DND-41 (cell line): ENCODE measurements at regions not wholly inside any gene's neighbourhood (a gene's known extent, or its start where the extent isn't known, plus 50 kb on each side); places are given as distances from the start of the nearest gene placed in this dataset.

Experiments used
- ATAC-seq: fragments of 200-7000 bp; cut with Tn5 transposase; 3 replicates; pipeline ENCODE4 v1.9.1; 2021; ENCODE audit warnings: low read depth; ENCODE audit not compliant: insufficient read depth
- DNase-seq: peaks from one replicate; pipeline ENCODE4 v3.0.0-alpha.2; 2020
- H2AFZ ChIP-seq: 2 replicates; pipeline ENCODE4 v1.6.0; 2012; ENCODE audit warnings: low read depth, low read length
- H3K27ac ChIP-seq: 2 replicates; pipeline ENCODE4 v1.5.1; 2012; ENCODE audit warnings: low read length, inconsistent platforms
- H3K27me3 ChIP-seq: fragments of 200-600 bp; sonication (generic); 2 replicates; pipeline ENCODE4 v1.6.0; 2012; ENCODE audit warnings: low read length, mild to moderate bottlenecking, inconsistent platforms; ENCODE audit not compliant: insufficient read depth, poor library complexity
- H3K36me3 ChIP-seq: 2 replicates; pipeline ENCODE4 v1.5.1; 2012; ENCODE audit warnings: low read length, inconsistent platforms; ENCODE audit not compliant: insufficient read depth
- H3K4me1 ChIP-seq: 2 replicates; pipeline ENCODE4 v1.5.1; 2012; ENCODE audit warnings: mild to moderate bottlenecking, low read length; ENCODE audit not compliant: insufficient read depth
- H3K4me2 ChIP-seq: 2 replicates; pipeline ENCODE4 v1.6.0; 2012; ENCODE audit warnings: mild to moderate bottlenecking, moderate library complexity, low read length, inconsistent platforms; ENCODE audit not compliant: insufficient read depth
- H3K4me3 ChIP-seq, 2 experiments: fragments of 200-600 bp in 1 of 2; shearing (Covaris generic) in 1 of 2; 2 replicates each; pipeline ENCODE4 v1.5.1; 2012 to 2016; ENCODE audit warnings: inconsistent platforms in 2 of 2, low read length in 2 of 2, mild to moderate bottlenecking in 2 of 2, low read depth in 1 of 2, moderate library complexity in 1 of 2
- H3K79me2 ChIP-seq: 2 replicates; pipeline ENCODE4 v1.6.0; 2012; ENCODE audit warnings: low read length, inconsistent platforms; ENCODE audit not compliant: insufficient read depth
- H3K9ac ChIP-seq: 2 replicates; pipeline ENCODE4 v1.6.0; 2012; ENCODE audit warnings: low read depth, mild to moderate bottlenecking, inconsistent platforms, low read length, moderate library complexity
- H3K9me3 ChIP-seq: 2 replicates; pipeline ENCODE4 v1.5.1; 2012; ENCODE audit warnings: low read length, moderate library complexity, mild to moderate bottlenecking, inconsistent platforms; ENCODE audit not compliant: insufficient read depth, severe bottlenecking
- H4K20me1 ChIP-seq: 2 replicates; pipeline ENCODE4 v1.6.0; 2012; ENCODE audit warnings: low read length; ENCODE audit not compliant: insufficient read depth
- EZH2 ChIP-seq: IDR thresholded peaks from 3 replicates; pipeline ENCODE4 v1.6.1; 2012; ENCODE audit warnings: borderline replicate concordance, low read depth, mild to moderate bottlenecking, moderate library complexity, low read length, inconsistent platforms; ENCODE audit not compliant: severe bottlenecking
- TF ChIP-seq, protein P1 (sequence below): IDR thresholded peaks from 2 replicates; pipeline ENCODE4 v1.5.1; 2012; ENCODE audit warnings: borderline replicate concordance, low read length, moderate library complexity, mild to moderate bottlenecking; ENCODE audit not compliant: poor library complexity, severe bottlenecking; ENCODE audit errors: extremely low read depth

DNA sequence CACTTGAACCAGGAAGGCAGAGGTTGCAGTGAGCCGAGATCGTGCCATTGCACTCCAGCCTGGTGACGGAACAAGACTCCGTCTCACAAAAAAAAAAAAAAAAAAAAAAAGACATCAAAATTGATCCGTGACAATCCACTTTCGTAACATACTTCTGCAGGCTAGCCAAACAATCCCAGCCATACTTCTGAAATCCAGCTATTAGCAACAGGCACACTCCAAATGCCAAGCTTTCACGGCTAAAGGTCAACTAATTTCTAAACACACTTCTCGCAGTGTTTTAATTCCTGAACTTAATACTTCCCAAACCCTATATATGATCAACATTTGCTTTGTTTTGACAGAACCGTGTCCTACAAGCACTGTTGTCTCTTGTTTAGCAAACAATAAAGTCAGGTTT, 411.3 kb upstream of the RUNX1 start:
- ATAC-seq (no peak), DNase-seq (no peak)
- Histone ChIP-seq H3K9ac (no peak overlapping the region), H3K4me3 (no peak overlapping the region), H3K79me2 (no peaks in the 10 kb centered on the region), H4K20me1 (no peaks in the 10 kb centered on the region), H3K4me1 (peaks cover 14% of the 10 kb centered on the region), H3K9me3 (no peaks in the 10 kb centered on the region), H3K36me3 (no peaks in the 10 kb centered on the region), H3K27me3 (no peaks in the 10 kb centered on the region), H3K27ac (no peak overlapping the region), H3K4me2 (no peak overlapping the region), H2AFZ (no peak overlapping the region)
- TF ChIP-seq, protein P1, sequence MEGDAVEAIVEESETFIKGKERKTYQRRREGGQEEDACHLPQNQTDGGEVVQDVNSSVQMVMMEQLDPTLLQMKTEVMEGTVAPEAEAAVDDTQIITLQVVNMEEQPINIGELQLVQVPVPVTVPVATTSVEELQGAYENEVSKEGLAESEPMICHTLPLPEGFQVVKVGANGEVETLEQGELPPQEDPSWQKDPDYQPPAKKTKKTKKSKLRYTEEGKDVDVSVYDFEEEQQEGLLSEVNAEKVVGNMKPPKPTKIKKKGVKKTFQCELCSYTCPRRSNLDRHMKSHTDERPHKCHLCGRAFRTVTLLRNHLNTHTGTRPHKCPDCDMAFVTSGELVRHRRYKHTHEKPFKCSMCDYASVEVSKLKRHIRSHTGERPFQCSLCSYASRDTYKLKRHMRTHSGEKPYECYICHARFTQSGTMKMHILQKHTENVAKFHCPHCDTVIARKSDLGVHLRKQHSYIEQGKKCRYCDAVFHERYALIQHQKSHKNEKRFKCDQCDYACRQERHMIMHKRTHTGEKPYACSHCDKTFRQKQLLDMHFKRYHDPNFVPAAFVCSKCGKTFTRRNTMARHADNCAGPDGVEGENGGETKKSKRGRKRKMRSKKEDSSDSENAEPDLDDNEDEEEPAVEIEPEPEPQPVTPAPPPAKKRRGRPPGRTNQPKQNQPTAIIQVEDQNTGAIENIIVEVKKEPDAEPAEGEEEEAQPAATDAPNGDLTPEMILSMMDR = no peak
- no peak for TF ChIP-seq EZH2

DNA sequence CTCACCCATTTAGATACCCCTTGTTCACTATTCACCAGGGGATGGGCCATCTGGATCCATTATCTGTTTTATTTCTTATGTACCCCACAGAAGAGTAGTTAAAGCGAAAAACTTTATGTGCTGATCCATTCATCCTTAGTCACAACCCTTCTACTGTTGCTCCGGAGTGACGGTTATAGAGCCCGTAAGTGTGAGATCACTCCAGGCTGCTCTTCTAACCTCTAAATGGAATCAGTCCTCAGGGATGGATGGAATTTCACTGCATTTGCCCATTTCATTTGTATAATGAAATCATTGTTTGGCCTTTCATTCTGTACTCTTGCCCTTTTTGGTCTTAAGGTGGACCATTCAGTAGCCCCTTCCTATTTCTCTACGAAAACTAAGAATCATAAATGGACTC, 409.3 kb upstream of the RUNX1 start:
- Histone ChIP-seq H4K20me1 (no peaks in the 10 kb centered on the region), H3K9me3 (no peaks in the 10 kb centered on the region), H3K36me3 (no peaks in the 10 kb centered on the region), H3K4me3 (no peak overlapping the region), H3K79me2 (no peaks in the 10 kb centered on the region), H3K4me1 (peaks cover 16% of the 10 kb centered on the region), H3K27me3 (no peaks in the 10 kb centered on the region), H3K27ac (no peak overlapping the region), H2AFZ (no peak overlapping the region), H3K9ac (no peak overlapping the region), H3K4me2 (no peak overlapping the region)
- no peak for TF ChIP-seq EZH2
- TF ChIP-seq, protein P1 = no peak
- DNase-seq = no peak
- no peak for ATAC-seq

DNA sequence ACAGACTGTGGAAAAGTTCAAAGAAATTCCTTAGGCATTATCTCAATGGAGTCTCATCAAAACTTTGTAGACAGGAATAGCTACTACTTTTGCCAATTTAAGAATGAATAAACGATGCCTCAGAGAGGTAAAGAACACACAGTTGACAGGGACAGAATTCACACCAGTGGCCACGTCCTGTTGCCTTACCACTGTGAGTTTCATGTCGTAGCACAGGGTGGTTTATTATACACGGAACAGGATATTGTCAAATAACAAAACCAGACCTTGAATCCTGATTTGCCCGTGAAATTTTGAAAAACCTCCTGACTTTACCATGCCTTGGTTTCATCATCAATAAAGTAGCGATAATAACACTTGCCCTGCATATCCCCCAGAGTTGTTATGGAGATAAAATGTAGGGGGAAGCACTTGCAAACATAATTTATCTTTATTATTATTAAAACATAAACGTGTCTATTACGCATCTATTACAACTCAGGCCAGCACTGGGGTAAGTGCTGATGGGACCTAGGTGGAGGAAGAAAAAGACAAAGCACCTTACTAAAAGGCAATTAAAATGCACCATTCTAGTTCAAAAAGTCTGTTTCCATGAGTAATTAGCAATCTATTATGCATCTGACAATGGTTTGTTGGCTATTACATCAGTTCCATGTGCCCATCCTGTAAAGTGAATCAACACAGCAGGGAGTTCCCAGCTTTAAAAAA, 408.1 kb upstream of the RUNX1 start:
- Histone ChIP-seq H3K36me3 (no peaks in the 10 kb centered on the region), H3K4me3 (no peak overlapping the region), H3K4me1 (peaks cover 27% of the 10 kb centered on the region), H4K20me1 (no peaks in the 10 kb centered on the region), H3K27ac (peak overlapping the region; percentile 26), H3K4me2 (no peak overlapping the region), H3K27me3 (no peaks in the 10 kb centered on the region), H3K9me3 (no peaks in the 10 kb centered on the region), H3K9ac (no peak overlapping the region), H3K79me2 (no peaks in the 10 kb centered on the region), H2AFZ (no peak overlapping the region)
- no peak for TF ChIP-seq EZH2
- TF ChIP-seq, protein P1 = no peak
- peak; percentile 67; the same call in 2 of the 3 replicates for ATAC-seq
- DNase-seq = no peak
